NB4 (cell line): ENCODE measurements at regions not wholly inside any gene's neighbourhood (a gene's known extent, or its start where the extent isn't known, plus 50 kb on each side); places are given as distances from the start of the nearest gene placed in this dataset.

Source experiments
- MYC ChIP-seq: IDR thresholded peaks from 2 replicates; pipeline ENCODE4 v1.6.1; 2011; ENCODE audit warnings: low read depth, low read length
- POLR2A ChIP-seq: IDR thresholded peaks from 2 replicates; pipeline ENCODE4 v1.6.1; 2011; ENCODE audit warnings: mild to moderate bottlenecking; ENCODE audit not compliant: insufficient read length; ENCODE audit errors: extremely low read depth
- TF ChIP-seq, protein P1 (sequence below): IDR thresholded peaks from one replicate; pipeline ENCODE4 v1.5.1; 2012; ENCODE audit warnings: low read depth, low read length

- TF ChIP-seq, protein P1, sequence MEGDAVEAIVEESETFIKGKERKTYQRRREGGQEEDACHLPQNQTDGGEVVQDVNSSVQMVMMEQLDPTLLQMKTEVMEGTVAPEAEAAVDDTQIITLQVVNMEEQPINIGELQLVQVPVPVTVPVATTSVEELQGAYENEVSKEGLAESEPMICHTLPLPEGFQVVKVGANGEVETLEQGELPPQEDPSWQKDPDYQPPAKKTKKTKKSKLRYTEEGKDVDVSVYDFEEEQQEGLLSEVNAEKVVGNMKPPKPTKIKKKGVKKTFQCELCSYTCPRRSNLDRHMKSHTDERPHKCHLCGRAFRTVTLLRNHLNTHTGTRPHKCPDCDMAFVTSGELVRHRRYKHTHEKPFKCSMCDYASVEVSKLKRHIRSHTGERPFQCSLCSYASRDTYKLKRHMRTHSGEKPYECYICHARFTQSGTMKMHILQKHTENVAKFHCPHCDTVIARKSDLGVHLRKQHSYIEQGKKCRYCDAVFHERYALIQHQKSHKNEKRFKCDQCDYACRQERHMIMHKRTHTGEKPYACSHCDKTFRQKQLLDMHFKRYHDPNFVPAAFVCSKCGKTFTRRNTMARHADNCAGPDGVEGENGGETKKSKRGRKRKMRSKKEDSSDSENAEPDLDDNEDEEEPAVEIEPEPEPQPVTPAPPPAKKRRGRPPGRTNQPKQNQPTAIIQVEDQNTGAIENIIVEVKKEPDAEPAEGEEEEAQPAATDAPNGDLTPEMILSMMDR = peak; percentile 43
- TF ChIP-seq POLR2A = no peak
- no peak for TF ChIP-seq MYC
Measured at GRCh38 chr14:95432144-95433093, 84.0 kb downstream of the SYNE3 start.
